Panc1 (cell line): ENCODE measurements at regions not wholly inside any gene's neighbourhood (a gene's known extent, or its start where the extent isn't known, plus 50 kb on each side); places are given as distances from the start of the nearest gene placed in this dataset.

ENCODE experiments used
- CTCF ChIP-seq: fragments of 450-650 bp; IDR thresholded peaks from 2 replicates; pipeline ENCODE4 v1.5.1; 2017; ENCODE audit warnings: mild to moderate bottlenecking
- POLR2AphosphoS5 ChIP-seq: IDR thresholded peaks from 2 replicates; pipeline ENCODE4 v1.6.1; 2012; ENCODE audit warnings: mild to moderate bottlenecking, low read depth, low read length, moderate library complexity
- REST ChIP-seq, 2 experiments: IDR thresholded peaks; 2 replicates each; pipeline ENCODE4 v1.6.1; 2011 to 2012; ENCODE audit warnings: low read depth in 2 of 2, control low read depth in 1 of 2, low read length in 1 of 2, mild to moderate bottlenecking in 1 of 2, moderate library complexity in 1 of 2; ENCODE audit not compliant: insufficient read depth in 1 of 2
- TCF7L2 ChIP-seq: IDR thresholded peaks from 2 replicates; pipeline ENCODE4 v1.6.1; 2011; ENCODE audit warnings: mild to moderate bottlenecking, low read depth, low read length, inconsistent platforms

DNA sequence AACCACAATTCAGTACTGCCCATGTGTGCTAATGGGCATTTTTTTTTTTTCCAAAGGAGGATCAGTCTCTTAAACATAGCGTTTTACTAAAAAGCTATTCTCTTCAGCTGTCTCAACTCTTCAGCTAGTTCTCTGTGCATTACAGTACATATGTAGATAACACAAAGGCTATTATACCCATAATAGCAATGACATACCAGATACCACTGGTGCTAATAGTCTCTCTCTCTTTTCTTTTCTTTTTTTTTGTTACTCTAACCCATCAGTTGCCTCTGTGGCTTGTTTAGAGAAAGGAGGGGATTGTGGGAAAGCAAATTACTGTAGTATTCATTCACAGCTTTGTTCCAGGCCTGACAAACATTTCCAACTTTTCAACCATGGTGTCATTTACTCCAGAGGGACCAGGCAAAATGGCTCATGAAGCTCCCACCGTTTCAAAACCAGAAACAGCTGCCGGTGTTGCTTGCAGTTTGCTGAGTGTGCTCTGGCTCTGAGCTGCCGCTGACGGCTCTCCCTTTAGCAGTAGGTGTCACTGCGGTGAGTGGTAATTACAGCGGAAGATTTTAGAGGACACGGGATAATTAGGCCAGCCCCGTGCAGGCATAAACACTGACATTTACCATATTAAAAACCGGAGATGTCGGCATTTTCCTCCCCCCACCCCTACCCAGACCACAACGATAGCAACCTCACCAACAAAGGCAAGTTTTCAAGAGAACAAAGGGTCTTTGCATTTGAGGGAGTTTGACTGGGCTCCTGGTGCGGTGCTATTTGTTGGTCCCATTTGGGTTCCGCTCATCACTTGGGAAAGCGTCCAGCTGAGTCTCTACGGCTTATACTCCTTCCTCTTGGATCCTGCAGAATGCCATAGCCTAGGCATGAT lies 1005.5 kb downstream of the KCNMA1 start:
- TF ChIP-seq CTCF: no peak
- no peak for TF ChIP-seq REST (IDR thresholded peaks at IDR 0.05; ENCODE audit: insufficient read depth in 1 of 2, low read depth in 2 of 2, low read length in 1 of 2)
- TF ChIP-seq POLR2AphosphoS5: no peak
- no peak for TF ChIP-seq TCF7L2
